ENCODE measurements at regions not wholly inside any gene's neighbourhood (a gene's known extent, or its start where the extent isn't known, plus 50 kb on each side); places are given as distances from the start of the nearest gene placed in this dataset.

- Histone ChIP-seq H3K4ac (ENCODE audit: low read length) (no peak overlapping the region), H2AK5ac (ENCODE audit: low read depth, low read length) (no peak overlapping the region), H3K27me3 (ENCODE audit: control insufficient read depth in 3 of 3, insufficient read depth in 3 of 3, low read depth in 1 of 3, low read length in 3 of 3) (peaks cover 0 to 18% (median 0%) of the 10 kb centered on the region in 3 experiments), H2BK120ac (ENCODE audit: low read depth, low read length) (no peak overlapping the region), H3K9ac (ENCODE audit: low read depth, low read length, poor library complexity) (no peak overlapping the region), H4K8ac (ENCODE audit: low read depth, low read length) (no peak overlapping the region), H3K14ac (ENCODE audit: low read length) (no peak overlapping the region), H2BK12ac (ENCODE audit: low read length) (no peak overlapping the region), H3K4me2 (ENCODE audit: insufficient read depth, low read length, poor library complexity, severe bottlenecking) (no peak overlapping the region), H2AFZ (ENCODE audit: low read length) (no peak overlapping the region), H2BK15ac (ENCODE audit: low read length) (no peak overlapping the region), H3K27ac (replicated peaks; ENCODE audit: low read length) (no peak overlapping the region), H3K9me3 (replicated peaks in 1 of 2; ENCODE audit: control insufficient read depth in 2 of 2, insufficient read depth in 1 of 2, low read depth in 1 of 2, low read length in 2 of 2) (no peaks in the 10 kb centered on the region), H2BK5ac (ENCODE audit: low read length) (no peak overlapping the region), H3K36me3 (replicated peaks in 1 of 2; ENCODE audit: control insufficient read depth in 2 of 2, insufficient read depth in 2 of 2, low read length in 2 of 2) (no peaks in the 10 kb centered on the region), H3K23ac (ENCODE audit: low read depth, low read length, poor library complexity) (no peak overlapping the region), H3K18ac (ENCODE audit: low read length) (no peak overlapping the region), H3K4me1 (ENCODE audit: control insufficient read depth in 2 of 2, insufficient read depth in 1 of 2, low read depth in 1 of 2, low read length in 2 of 2) (peaks cover 33 to 42% of the 10 kb centered on the region in 2 donors), H4K91ac (ENCODE audit: low read depth, low read length, poor library complexity) (no peak overlapping the region), H3K4me3 (ENCODE audit: low read length in 2 of 2) (no peak overlapping the region), H3K79me1 (ENCODE audit: low read depth, low read length) (no peaks in the 10 kb centered on the region)
- DNase-seq (ENCODE audit: low spot score) = no peak
- WGBS, 2 donors (ENCODE audit: extremely low coverage in 2 of 2, insufficient read length in 2 of 2, insufficient replicate concordance in 1 of 2) = no CpG with 5 or more reads among the region's 3 CpGs
Measured at GRCh38 chr10:78910021-78910420, 158.7 kb upstream of the ZMIZ1 start.

GRCh38 chr10:78910476-78910875 lies 158.3 kb upstream of the ZMIZ1 start:
- H3K27ac ChIP-seq (replicated peaks; ENCODE audit: low read length) = no peak overlapping the region
- H3K36me3 ChIP-seq (replicated peaks in 1 of 2; ENCODE audit: control insufficient read depth in 2 of 2, insufficient read depth in 2 of 2, low read length in 2 of 2) = no peaks in the 10 kb centered on the region
- no peak overlapping the region for H4K91ac ChIP-seq (ENCODE audit: low read depth, low read length, poor library complexity)
- no peak overlapping the region for H2BK5ac ChIP-seq (ENCODE audit: low read length)
- peaks cover 0 to 15% (median 0%) of the 10 kb centered on the region in 3 experiments for H3K27me3 ChIP-seq (ENCODE audit: control insufficient read depth in 3 of 3, insufficient read depth in 3 of 3, low read depth in 1 of 3, low read length in 3 of 3)
- peak overlapping the region; percentile 66 for H2BK15ac ChIP-seq (ENCODE audit: low read length)
- H3K4ac ChIP-seq (ENCODE audit: low read length) = no peak overlapping the region
- no peaks in the 10 kb centered on the region for H3K9me3 ChIP-seq (replicated peaks in 1 of 2; ENCODE audit: control insufficient read depth in 2 of 2, insufficient read depth in 1 of 2, low read depth in 1 of 2, low read length in 2 of 2)
- no peak overlapping the region for H3K18ac ChIP-seq (ENCODE audit: low read length)
- no peak overlapping the region for H3K23ac ChIP-seq (ENCODE audit: low read depth, low read length, poor library complexity)
- H3K4me1 ChIP-seq (ENCODE audit: control insufficient read depth in 2 of 2, insufficient read depth in 1 of 2, low read depth in 1 of 2, low read length in 2 of 2) = peaks cover 34 to 46% of the 10 kb centered on the region in 2 donors
- H4K8ac ChIP-seq (ENCODE audit: low read depth, low read length) = no peak overlapping the region
- peak overlapping the region; percentile 76 for H2AK5ac ChIP-seq (ENCODE audit: low read depth, low read length)
- no peak overlapping the region for H3K9ac ChIP-seq (ENCODE audit: low read depth, low read length, poor library complexity)
- H3K4me3 ChIP-seq (ENCODE audit: low read length in 2 of 2) = no peak overlapping the region
- H3K79me1 ChIP-seq (ENCODE audit: low read depth, low read length) = no peaks in the 10 kb centered on the region
- no peak overlapping the region for H2BK12ac ChIP-seq (ENCODE audit: low read length)
- H3K14ac ChIP-seq (ENCODE audit: low read length) = no peak overlapping the region
- no CpG with 5 or more reads among the region's 2 CpGs for WGBS, 2 donors (ENCODE audit: extremely low coverage in 2 of 2, insufficient read length in 2 of 2, insufficient replicate concordance in 1 of 2)
- no peak for DNase-seq (ENCODE audit: low spot score)
- no peak overlapping the region for H2AFZ ChIP-seq (ENCODE audit: low read length)
- H2BK120ac ChIP-seq (ENCODE audit: low read depth, low read length) = no peak overlapping the region
- H3K4me2 ChIP-seq (ENCODE audit: insufficient read depth, low read length, poor library complexity, severe bottlenecking) = no peak overlapping the region

- H3K4me3 ChIP-seq (ENCODE audit: low read length in 2 of 2) = no peak overlapping the region
- no peak overlapping the region for H2BK120ac ChIP-seq (ENCODE audit: low read depth, low read length)
- no CpG with 5 or more reads among the region's 7 CpGs for WGBS, 2 donors (ENCODE audit: extremely low coverage in 2 of 2, insufficient read length in 2 of 2, insufficient replicate concordance in 1 of 2)
- H3K4me2 ChIP-seq (ENCODE audit: insufficient read depth, low read length, poor library complexity, severe bottlenecking) = no peak overlapping the region
- H2AFZ ChIP-seq (ENCODE audit: low read length) = no peak overlapping the region
- H4K91ac ChIP-seq (ENCODE audit: low read depth, low read length, poor library complexity) = no peak overlapping the region
- H3K36me3 ChIP-seq (replicated peaks in 1 of 2; ENCODE audit: control insufficient read depth in 2 of 2, insufficient read depth in 2 of 2, low read length in 2 of 2) = no peaks in the 10 kb centered on the region
- H2BK15ac ChIP-seq (ENCODE audit: low read length) = peak overlapping the region; percentile 66
- DNase-seq (ENCODE audit: low spot score) = no peak
- H3K27ac ChIP-seq (replicated peaks; ENCODE audit: low read length) = no peak overlapping the region
- H3K23ac ChIP-seq (ENCODE audit: low read depth, low read length, poor library complexity) = no peak overlapping the region
- peak overlapping the region; percentile 38 for H3K14ac ChIP-seq (ENCODE audit: low read length)
- no peak overlapping the region for H3K4ac ChIP-seq (ENCODE audit: low read length)
- no peak overlapping the region for H2BK12ac ChIP-seq (ENCODE audit: low read length)
- H4K8ac ChIP-seq (ENCODE audit: low read depth, low read length) = no peak overlapping the region
- H3K9me3 ChIP-seq (replicated peaks in 1 of 2; ENCODE audit: control insufficient read depth in 2 of 2, insufficient read depth in 1 of 2, low read depth in 1 of 2, low read length in 2 of 2) = no peaks in the 10 kb centered on the region
- H3K27me3 ChIP-seq (ENCODE audit: control insufficient read depth in 3 of 3, insufficient read depth in 3 of 3, low read depth in 1 of 3, low read length in 3 of 3) = peaks cover 0 to 15% (median 0%) of the 10 kb centered on the region in 3 experiments
- peak overlapping the region; percentile 76 for H2AK5ac ChIP-seq (ENCODE audit: low read depth, low read length)
- H3K9ac ChIP-seq (ENCODE audit: low read depth, low read length, poor library complexity) = no peak overlapping the region
- H3K4me1 ChIP-seq (ENCODE audit: control insufficient read depth in 2 of 2, insufficient read depth in 1 of 2, low read depth in 1 of 2, low read length in 2 of 2) = peaks cover 32 to 42% of the 10 kb centered on the region in 2 donors
- no peaks in the 10 kb centered on the region for H3K79me1 ChIP-seq (ENCODE audit: low read depth, low read length)
- H3K18ac ChIP-seq (ENCODE audit: low read length) = peak overlapping the region; percentile 58
- no peak overlapping the region for H2BK5ac ChIP-seq (ENCODE audit: low read length)
Measured at GRCh38 chr10:78910886-78911285, 157.9 kb upstream of the ZMIZ1 start.

- WGBS, 2 donors (ENCODE audit: extremely low coverage in 2 of 2, insufficient read length in 2 of 2, insufficient replicate concordance in 1 of 2) = no CpG with 5 or more reads among the region's 10 CpGs
- H3K79me1 ChIP-seq (ENCODE audit: low read depth, low read length) = no peaks in the 10 kb centered on the region
- H3K27me3 ChIP-seq (ENCODE audit: control insufficient read depth in 3 of 3, insufficient read depth in 3 of 3, low read depth in 1 of 3, low read length in 3 of 3) = peaks cover 0 to 15% (median 0%) of the 10 kb centered on the region in 3 experiments
Measured at GRCh38 chr10:78911533-78912340, 157.0 kb upstream of the ZMIZ1 start.

More at GRCh38 chr10:78911533-78912340, 157.0 kb upstream of the ZMIZ1 start:
- Histone ChIP-seq H2BK5ac (ENCODE audit: low read length) (no peak overlapping the region), H3K18ac (ENCODE audit: low read length) (no peak overlapping the region), H2BK120ac (ENCODE audit: low read depth, low read length) (no peak overlapping the region), H3K27ac (replicated peaks; ENCODE audit: low read length) (no peak overlapping the region), H3K9me3 (replicated peaks in 1 of 2; ENCODE audit: control insufficient read depth in 2 of 2, insufficient read depth in 1 of 2, low read depth in 1 of 2, low read length in 2 of 2) (no peaks in the 10 kb centered on the region), H3K4ac (ENCODE audit: low read length) (no peak overlapping the region), H3K4me2 (ENCODE audit: insufficient read depth, low read length, poor library complexity, severe bottlenecking) (no peak overlapping the region), H2BK12ac (ENCODE audit: low read length) (no peak overlapping the region), H4K8ac (ENCODE audit: low read depth, low read length) (no peak overlapping the region), H3K4me1 (ENCODE audit: control insufficient read depth in 2 of 2, insufficient read depth in 1 of 2, low read depth in 1 of 2, low read length in 2 of 2) (peaks cover 37 to 48% of the 10 kb centered on the region in 2 donors), H3K9ac (ENCODE audit: low read depth, low read length, poor library complexity) (no peak overlapping the region), H2AFZ (ENCODE audit: low read length) (no peak overlapping the region), H4K91ac (ENCODE audit: low read depth, low read length, poor library complexity) (no peak overlapping the region), H3K14ac (ENCODE audit: low read length) (no peak overlapping the region), H3K4me3 (ENCODE audit: low read length in 2 of 2) (no peak overlapping the region), H2AK5ac (ENCODE audit: low read depth, low read length) (no peak overlapping the region), H3K23ac (ENCODE audit: low read depth, low read length, poor library complexity) (no peak overlapping the region), H3K36me3 (replicated peaks in 1 of 2; ENCODE audit: control insufficient read depth in 2 of 2, insufficient read depth in 2 of 2, low read length in 2 of 2) (no peaks in the 10 kb centered on the region), H2BK15ac (ENCODE audit: low read length) (no peak overlapping the region)
- no peak for DNase-seq (ENCODE audit: low spot score)

Data from neuronal stem cell (in vitro differentiated cells).